Stimulated activated effector memory CD8-positive, alpha-beta T cell treated with anti-CD3 and anti-CD28 coated beads, Interleukin-12 subunit alpha, Interleukin-12 subunit beta, amount 100 ng/mL, for 72 hours (primary cell): ENCODE measurements at regions not wholly inside any gene's neighbourhood (a gene's known extent, or its start where the extent isn't known, plus 50 kb on each side); places are given as distances from the start of the nearest gene placed in this dataset.
"Not testable (repeated sequence)": the region's sequence is repeated elsewhere in the genome, so short reads cannot be mapped to it uniquely, and the experiment has no call there.

Experiments
- ATAC-seq: fragments of 150-1000 bp; cut with Tn5 transposase; 2 replicates; pipeline ENCODE4 v1.10.0; 2021
- DNase-seq, 2 donors: peaks; one replicate each; pipeline ENCODE4 v3.0.0; 2021 to 2022; ENCODE audit warnings: low spot score in 2 of 2
- H3K27ac Mint-ChIP-seq: one replicate; pipeline ENCODE4 v1.8.0; 2022; ENCODE audit warnings: mild to moderate bottlenecking, mixed read lengths
- H3K36me3 Mint-ChIP-seq: one replicate; pipeline ENCODE4 v1.8.0; 2022; ENCODE audit warnings: mild to moderate bottlenecking, mixed read lengths
- H3K4me1 Mint-ChIP-seq: one replicate; pipeline ENCODE4 v1.8.0; 2022; ENCODE audit warnings: mixed read lengths
- H3K4me3 Mint-ChIP-seq: one replicate; pipeline ENCODE4 v1.8.0; 2022; ENCODE audit warnings: mild to moderate bottlenecking, mixed read lengths
- H3K9me3 Mint-ChIP-seq: one replicate; pipeline ENCODE4 v1.8.0; 2022; ENCODE audit warnings: mixed read lengths

GRCh38 chr11:90449606-90450005, 226.8 kb upstream of the CHORDC1 start:
- Mint-ChIP-seq H3K4me3 (no peak overlapping the region), H3K27ac (no peak overlapping the region), H3K9me3 (no peaks in the 10 kb centered on the region), H3K36me3 (no peaks in the 10 kb centered on the region), H3K4me1 (no peaks in the 10 kb centered on the region)
- no peak for DNase-seq
- no peak for ATAC-seq

GRCh38 chr11:90448256-90448655, 225.4 kb upstream of the CHORDC1 start:
- no peaks in the 10 kb centered on the region for H3K9me3 Mint-ChIP-seq
- ATAC-seq (no peak), DNase-seq (no peak)
- no peaks in the 10 kb centered on the region for H3K36me3 Mint-ChIP-seq
- no peaks in the 10 kb centered on the region for H3K4me1 Mint-ChIP-seq
- H3K27ac Mint-ChIP-seq = no peak overlapping the region
- no peak overlapping the region for H3K4me3 Mint-ChIP-seq

GRCh38 chr11:90447618-90448017, 224.8 kb upstream of the CHORDC1 start:
- H3K4me1 Mint-ChIP-seq = no peaks in the 10 kb centered on the region
- ATAC-seq (no peak), DNase-seq (no peak)
- H3K36me3 Mint-ChIP-seq = no peaks in the 10 kb centered on the region
- H3K27ac Mint-ChIP-seq = no peak overlapping the region
- no peaks in the 10 kb centered on the region for H3K9me3 Mint-ChIP-seq
- no peak overlapping the region for H3K4me3 Mint-ChIP-seq

GRCh38 chr11:90446207-90446606, 223.4 kb upstream of the CHORDC1 start:
- Mint-ChIP-seq H3K27ac (no peak overlapping the region), H3K36me3 (no peaks in the 10 kb centered on the region), H3K9me3 (no peaks in the 10 kb centered on the region), H3K4me3 (no peak overlapping the region), H3K4me1 (no peaks in the 10 kb centered on the region)
- DNase-seq = no peak
- ATAC-seq = no peak

GRCh38 chr11:90438069-90438468, 215.2 kb upstream of the CHORDC1 start:
- DNase-seq (no peak), ATAC-seq (no peak)
- no peaks in the 10 kb centered on the region for H3K36me3 Mint-ChIP-seq
- H3K4me1 Mint-ChIP-seq = no peaks in the 10 kb centered on the region
- H3K9me3 Mint-ChIP-seq = no peaks in the 10 kb centered on the region
- H3K4me3 Mint-ChIP-seq = no peak overlapping the region
- H3K27ac Mint-ChIP-seq = no peak overlapping the region

DNA sequence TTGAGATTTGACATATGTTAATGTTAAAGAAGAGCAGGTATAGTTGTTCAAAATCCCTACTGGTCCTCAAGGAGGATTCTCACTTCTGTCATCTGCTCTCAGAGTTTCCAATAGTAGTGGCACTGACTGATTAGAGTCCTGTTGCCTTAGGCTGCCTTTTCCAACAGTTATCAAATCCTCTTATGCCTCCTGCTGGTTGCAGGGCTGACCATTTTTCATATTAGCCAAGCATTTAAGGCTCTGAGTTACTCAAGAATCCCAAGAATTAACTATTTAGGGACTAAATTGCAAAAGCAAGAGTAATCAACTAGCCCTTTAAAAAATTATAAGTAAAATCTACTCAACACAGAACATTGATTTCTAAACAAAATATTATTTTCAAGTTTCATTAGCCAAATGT, 212.0 kb upstream of the CHORDC1 start:
- ATAC-seq (no peak), DNase-seq (no peak)
- Mint-ChIP-seq H3K4me1 (no peaks in the 10 kb centered on the region), H3K9me3 (no peaks in the 10 kb centered on the region), H3K27ac (no peak overlapping the region), H3K4me3 (no peak overlapping the region), H3K36me3 (no peaks in the 10 kb centered on the region)

DNA sequence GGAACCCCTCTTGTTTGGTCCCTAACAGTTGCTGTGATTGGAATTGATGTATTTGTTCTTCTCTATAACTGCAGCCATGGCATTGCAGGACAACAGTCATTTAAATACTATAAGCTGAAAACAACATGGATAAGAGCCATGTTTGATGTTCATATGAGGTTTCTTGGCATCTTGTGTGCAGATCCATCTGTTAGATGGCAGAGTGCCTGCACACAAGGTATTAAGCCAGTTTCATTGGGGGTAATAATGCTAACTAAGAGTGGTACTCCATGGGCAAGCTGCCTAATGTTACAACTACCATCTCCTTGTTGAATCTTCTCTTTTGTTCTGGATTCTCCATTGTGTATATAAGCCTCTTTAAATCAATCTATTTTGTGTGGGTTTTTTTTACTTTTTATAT, 206.0 kb upstream of the CHORDC1 start:
- DNase-seq (no peak), ATAC-seq (no peak)
- Mint-ChIP-seq H3K9me3 (peaks cover 2% of the 10 kb centered on the region), H3K36me3 (no peaks in the 10 kb centered on the region), H3K4me3 (no peak overlapping the region), H3K4me1 (no peaks in the 10 kb centered on the region), H3K27ac (no peak overlapping the region)

DNA sequence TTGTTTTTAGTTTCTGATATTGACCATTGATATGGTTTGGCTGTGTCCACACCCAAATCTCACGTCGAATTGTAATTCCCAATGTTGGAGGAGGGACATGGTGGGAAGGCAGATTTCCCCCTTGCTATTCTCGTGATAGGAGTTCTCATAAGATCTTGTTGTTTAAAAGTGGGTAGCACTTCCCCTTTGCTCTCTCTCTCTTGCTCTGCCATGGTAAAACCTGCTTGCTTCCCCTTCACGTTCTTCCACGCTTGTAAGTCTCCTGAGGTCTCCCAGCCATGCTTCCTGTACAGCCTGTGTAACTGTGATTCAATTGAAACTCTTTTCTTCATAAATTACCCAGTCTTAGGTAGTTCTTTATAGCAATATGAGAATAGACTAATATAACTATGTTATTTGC, 203.6 kb upstream of the CHORDC1 start:
- Mint-ChIP-seq H3K4me3 (no peak overlapping the region), H3K9me3 (peaks cover 2% of the 10 kb centered on the region), H3K4me1 (no peaks in the 10 kb centered on the region), H3K36me3 (no peaks in the 10 kb centered on the region), H3K27ac (no peak overlapping the region)
- DNase-seq = no peak
- ATAC-seq = no peak

- DNase-seq (no peak), ATAC-seq (no peak)
- no peak overlapping the region for H3K4me3 Mint-ChIP-seq
These were observed 200.5 kb upstream of the CHORDC1 start for GRCh38 chr11:90423378-90423777.

GRCh38 chr11:90422787-90423186, 199.9 kb upstream of the CHORDC1 start:
- ATAC-seq, H3K9me3 Mint-ChIP-seq, DNase-seq, H3K4me3 Mint-ChIP-seq, H3K36me3 Mint-ChIP-seq, H3K27ac Mint-ChIP-seq, H3K4me1 Mint-ChIP-seq: not testable (repeated sequence)

More at GRCh38 chr11:90423378-90423777, 200.5 kb upstream of the CHORDC1 start:
- H3K36me3 Mint-ChIP-seq = no peaks in the 10 kb centered on the region
- H3K4me1 Mint-ChIP-seq = no peaks in the 10 kb centered on the region
- H3K27ac Mint-ChIP-seq = no peak overlapping the region
- peaks cover 2% of the 10 kb centered on the region for H3K9me3 Mint-ChIP-seq

- DNase-seq = no peak
- no peak overlapping the region for H3K27ac Mint-ChIP-seq
- no peaks in the 10 kb centered on the region for H3K36me3 Mint-ChIP-seq
- no peak for ATAC-seq
- no peaks in the 10 kb centered on the region for H3K9me3 Mint-ChIP-seq
- no peaks in the 10 kb centered on the region for H3K4me1 Mint-ChIP-seq
- no peak overlapping the region for H3K4me3 Mint-ChIP-seq
These were observed 191.4 kb upstream of the CHORDC1 start for GRCh38 chr11:90414221-90414620.

DNA sequence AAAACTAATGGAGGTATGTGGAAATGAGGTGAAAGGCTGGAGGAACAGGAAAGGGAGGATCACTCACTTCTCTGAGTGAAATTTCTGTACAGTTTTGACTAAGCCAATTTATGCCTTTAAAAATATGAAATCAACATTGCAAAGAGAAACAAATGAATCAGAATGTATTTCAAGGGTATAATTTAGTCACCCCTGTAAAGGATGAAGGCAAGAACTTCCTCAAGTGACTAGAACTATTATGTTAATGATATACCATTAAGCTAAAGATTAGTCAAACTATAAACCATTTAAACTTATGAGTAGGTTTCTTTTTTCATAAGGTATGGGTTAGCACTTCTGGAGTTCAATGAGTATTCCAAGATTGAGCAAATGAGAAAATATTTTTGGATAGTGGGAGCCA, 184.5 kb upstream of the CHORDC1 start:
- Mint-ChIP-seq H3K36me3 (no peaks in the 10 kb centered on the region), H3K4me3 (no peak overlapping the region), H3K27ac (no peak overlapping the region), H3K4me1 (no peaks in the 10 kb centered on the region), H3K9me3 (no peaks in the 10 kb centered on the region)
- DNase-seq = no peak
- ATAC-seq = no peak

GRCh38 chr11:90392692-90393091, 169.8 kb upstream of the CHORDC1 start:
- Mint-ChIP-seq H3K36me3 (no peaks in the 10 kb centered on the region), H3K27ac (no peak overlapping the region), H3K4me1 (no peaks in the 10 kb centered on the region), H3K4me3 (no peak overlapping the region), H3K9me3 (no peaks in the 10 kb centered on the region)
- DNase-seq = no peak
- ATAC-seq = no peak

GRCh38 chr11:90391756-90392155, 168.9 kb upstream of the CHORDC1 start:
- H3K9me3 Mint-ChIP-seq = no peaks in the 10 kb centered on the region
- no peak overlapping the region for H3K27ac Mint-ChIP-seq
- no peak for ATAC-seq
- H3K4me1 Mint-ChIP-seq = no peaks in the 10 kb centered on the region
- no peak for DNase-seq
- no peaks in the 10 kb centered on the region for H3K36me3 Mint-ChIP-seq
- H3K4me3 Mint-ChIP-seq = no peak overlapping the region

DNA sequence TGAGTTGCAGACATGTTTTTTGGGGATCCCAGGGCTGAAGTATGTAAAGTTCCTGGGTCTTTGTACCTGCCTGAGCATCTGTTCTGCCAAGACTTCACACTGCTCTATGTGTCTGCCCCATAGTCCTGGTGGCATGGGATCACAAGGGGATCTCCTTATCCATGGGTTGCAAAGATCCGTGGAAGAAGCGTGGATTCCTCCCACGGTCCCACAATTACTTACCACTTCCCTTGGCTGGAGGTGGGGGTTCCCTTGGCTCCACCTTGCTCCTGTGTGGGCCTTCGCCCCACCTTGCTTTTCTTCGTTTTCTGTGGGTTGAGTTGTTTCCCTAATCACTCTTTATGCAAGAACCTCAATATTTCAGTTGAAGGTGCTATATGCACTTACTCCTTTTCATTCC, 157.4 kb upstream of the CHORDC1 start:
- Mint-ChIP-seq H3K36me3 (no peaks in the 10 kb centered on the region), H3K4me1 (no peaks in the 10 kb centered on the region), H3K4me3 (no peak overlapping the region), H3K27ac (no peak overlapping the region), H3K9me3 (no peaks in the 10 kb centered on the region)
- DNase-seq = no peak
- ATAC-seq = no peak

DNA sequence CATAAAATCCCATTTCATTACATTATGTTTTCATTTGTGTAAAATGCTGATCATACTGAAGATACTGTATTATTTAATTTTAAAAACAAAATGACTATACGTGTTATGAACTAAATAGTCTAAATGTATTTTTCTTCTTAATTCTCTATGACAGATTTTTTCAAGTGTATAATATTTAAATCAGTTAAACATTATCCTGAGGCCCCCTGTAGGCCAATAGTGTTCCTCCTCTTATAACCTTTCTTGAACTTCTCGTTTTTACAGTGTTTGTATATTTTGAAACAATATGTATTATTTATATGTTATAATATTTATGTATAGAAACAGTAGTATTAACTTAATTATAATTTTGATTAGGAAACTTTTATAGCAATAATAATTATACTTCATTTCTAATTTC, 151.1 kb upstream of the CHORDC1 start:
- Mint-ChIP-seq H3K36me3 (no peaks in the 10 kb centered on the region), H3K4me1 (no peaks in the 10 kb centered on the region), H3K4me3 (no peak overlapping the region), H3K9me3 (no peaks in the 10 kb centered on the region), H3K27ac (no peak overlapping the region)
- DNase-seq (no peak), ATAC-seq (no peak)

GRCh38 chr11:90364527-90364926, 141.7 kb upstream of the CHORDC1 start:
- ATAC-seq = no peak
- H3K4me1 Mint-ChIP-seq = no peaks in the 10 kb centered on the region
- peaks cover 4% of the 10 kb centered on the region for H3K9me3 Mint-ChIP-seq
- DNase-seq = no peak
- H3K27ac Mint-ChIP-seq = no peak overlapping the region
- H3K4me3 Mint-ChIP-seq = no peak overlapping the region
- no peaks in the 10 kb centered on the region for H3K36me3 Mint-ChIP-seq
